Stimulated activated CD4-positive, alpha-beta T cell treated with anti-CD3 and anti-CD28 coated beads, Interleukin-4, amount 100 ng/mL, for 1 hour (primary cell): ENCODE measurements at regions not wholly inside any gene's neighbourhood (a gene's known extent, or its start where the extent isn't known, plus 50 kb on each side); places are given as distances from the start of the nearest gene placed in this dataset.

Source experiments
- DNase-seq: peaks from one replicate; pipeline ENCODE4 v3.0.0-alpha.2; 2020

GRCh38 chr22:44549701-44550100 lies 51.7 kb upstream of the RTL6 start:
- DNase-seq, result no peak

GRCh38 chr22:44548981-44549380 lies 50.9 kb upstream of the RTL6 start:
- DNase-seq, result no peak
